Breast epithelium (tissue), 4 donors: ENCODE measurements at regions not wholly inside any gene's neighbourhood (a gene's known extent, or its start where the extent isn't known, plus 50 kb on each side); places are given as distances from the start of the nearest gene placed in this dataset.

Experiments used
- DNase-seq, 2 donors: peaks; one replicate each; pipeline ENCODE4 v3.0.0-alpha.2; 2019; ENCODE audit warnings: low spot score in 2 of 2
- H3K27ac ChIP-seq, 2 donors: fragments of 200-600 bp; sonication (generic) in 1 of 2; one replicate each; pipeline ENCODE4 v1.5.1; 2016 to 2019; ENCODE audit warnings: mild to moderate bottlenecking in 1 of 2
- H3K27me3 ChIP-seq, 2 donors: fragments of 200-600 bp; sonication (generic) in 1 of 2; one replicate each; pipeline versions ENCODE4 v1.5.1 to v1.6.0; 2017 to 2019; ENCODE audit warnings: control low read depth in 1 of 2, mild to moderate bottlenecking in 1 of 2
- H3K36me3 ChIP-seq: fragments of 200-600 bp; one replicate; pipeline ENCODE4 v1.5.1; 2019
- H3K4me1 ChIP-seq, 2 donors: fragments of 200-600 bp; sonication (generic); one replicate each; pipeline ENCODE4 v1.5.1; 2016 to 2019; ENCODE audit warnings: control low read depth in 1 of 2
- H3K4me3 ChIP-seq, 3 donors: fragments of 200-600 bp; sonication (generic); 1 replicate in 2 of 3; 2 replicates in 1 of 3; pipeline ENCODE4 v1.5.1; 2016 to 2019; ENCODE audit warnings: mild to moderate bottlenecking in 3 of 3, moderate library complexity in 2 of 3
- H3K9me3 ChIP-seq, 2 donors: fragments of 200-600 bp; sonication (generic) in 1 of 2; one replicate each; pipeline ENCODE4 v1.5.1; 2016 to 2019; ENCODE audit warnings: control low read depth in 1 of 2
- POLR2A ChIP-seq: fragments of 450-650 bp; IDR thresholded peaks from one replicate; pipeline ENCODE4 v1.6.1; 2016; ENCODE audit warnings: antibody characterized with exemption, mild to moderate bottlenecking, moderate library complexity
- POLR2AphosphoS5 ChIP-seq, 3 donors: sonication (generic); formaldehyde crosslinking; IDR thresholded peaks; one replicate each; pipeline ENCODE4 v1.6.1; 2017; ENCODE audit warnings: antibody characterized with exemption in 3 of 3
- intact Hi-C: fragments of 100-400 bp; cut with DNase I; formaldehyde crosslinking; loops from one replicate; pipeline ENCODE4 v1.15.1; 2023; ENCODE audit warnings: low total_unique reads
- TF ChIP-seq, protein P1 (sequence below), 3 donors: fragments of 450-650 bp; IDR thresholded peaks; one replicate each; pipeline ENCODE4 v1.5.1; 2016 to 2017; ENCODE audit warnings: antibody characterized with exemption in 3 of 3, mild to moderate bottlenecking in 3 of 3, moderate library complexity in 3 of 3

GRCh38 chr1:37310064-37310463, 164.3 kb upstream of the ZC3H12A start:
- Histone ChIP-seq H3K27ac (no peak overlapping the region), H3K27me3 (peaks cover 0 to 10% of the 10 kb centered on the region in 2 donors), H3K36me3 (no peaks in the 10 kb centered on the region), H3K4me1 (peaks cover 0 to 6% of the 10 kb centered on the region in 2 donors), H3K9me3 (no peaks in the 10 kb centered on the region), H3K4me3 (no peak overlapping the region)
- TF ChIP-seq, protein P1, sequence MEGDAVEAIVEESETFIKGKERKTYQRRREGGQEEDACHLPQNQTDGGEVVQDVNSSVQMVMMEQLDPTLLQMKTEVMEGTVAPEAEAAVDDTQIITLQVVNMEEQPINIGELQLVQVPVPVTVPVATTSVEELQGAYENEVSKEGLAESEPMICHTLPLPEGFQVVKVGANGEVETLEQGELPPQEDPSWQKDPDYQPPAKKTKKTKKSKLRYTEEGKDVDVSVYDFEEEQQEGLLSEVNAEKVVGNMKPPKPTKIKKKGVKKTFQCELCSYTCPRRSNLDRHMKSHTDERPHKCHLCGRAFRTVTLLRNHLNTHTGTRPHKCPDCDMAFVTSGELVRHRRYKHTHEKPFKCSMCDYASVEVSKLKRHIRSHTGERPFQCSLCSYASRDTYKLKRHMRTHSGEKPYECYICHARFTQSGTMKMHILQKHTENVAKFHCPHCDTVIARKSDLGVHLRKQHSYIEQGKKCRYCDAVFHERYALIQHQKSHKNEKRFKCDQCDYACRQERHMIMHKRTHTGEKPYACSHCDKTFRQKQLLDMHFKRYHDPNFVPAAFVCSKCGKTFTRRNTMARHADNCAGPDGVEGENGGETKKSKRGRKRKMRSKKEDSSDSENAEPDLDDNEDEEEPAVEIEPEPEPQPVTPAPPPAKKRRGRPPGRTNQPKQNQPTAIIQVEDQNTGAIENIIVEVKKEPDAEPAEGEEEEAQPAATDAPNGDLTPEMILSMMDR (IDR thresholded peaks at IDR 0.05): no peak
- TF ChIP-seq POLR2AphosphoS5 (IDR thresholded peaks at IDR 0.05) (no peak), POLR2A (no peak)
- DNase-seq: no peak
- intact Hi-C loops: no loop called here

DNA sequence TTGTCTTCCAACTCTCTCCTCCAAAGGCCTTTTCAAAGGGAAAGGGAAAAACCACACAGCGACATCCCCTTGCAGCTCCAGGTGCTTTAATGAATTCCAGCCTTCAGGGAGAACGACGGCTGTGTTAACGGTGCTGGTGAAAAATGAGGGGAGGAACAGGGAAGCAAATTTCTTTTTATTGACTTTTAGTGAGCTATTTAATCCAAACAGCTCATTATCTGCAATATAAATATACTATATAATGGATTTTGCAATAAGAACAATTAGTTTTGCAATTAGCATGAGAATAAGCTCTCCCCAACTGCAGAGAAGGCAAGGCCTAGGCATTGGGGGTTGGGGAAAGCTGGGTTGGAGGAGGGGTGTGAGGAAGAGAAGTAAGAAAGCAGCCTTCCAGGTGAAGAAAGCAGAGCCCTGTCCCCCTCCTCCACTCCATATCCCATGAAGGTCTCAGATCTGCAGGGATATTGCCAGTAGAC, 159.0 kb upstream of the ZC3H12A start:
- no peak for DNase-seq
- Histone ChIP-seq H3K27ac (no peak overlapping the region), H3K4me3 (no peak overlapping the region), H3K36me3 (no peaks in the 10 kb centered on the region), H3K27me3 (peaks cover 0 to 44% of the 10 kb centered on the region in 2 donors), H3K4me1 (no peaks in the 10 kb centered on the region), H3K9me3 (no peaks in the 10 kb centered on the region)
- TF ChIP-seq POLR2A: no peak
- no peak for TF ChIP-seq POLR2AphosphoS5 (IDR thresholded peaks at IDR 0.05)
- TF ChIP-seq, protein P1 (IDR thresholded peaks at IDR 0.05): no peak
- intact Hi-C loops: no loop called here

DNA sequence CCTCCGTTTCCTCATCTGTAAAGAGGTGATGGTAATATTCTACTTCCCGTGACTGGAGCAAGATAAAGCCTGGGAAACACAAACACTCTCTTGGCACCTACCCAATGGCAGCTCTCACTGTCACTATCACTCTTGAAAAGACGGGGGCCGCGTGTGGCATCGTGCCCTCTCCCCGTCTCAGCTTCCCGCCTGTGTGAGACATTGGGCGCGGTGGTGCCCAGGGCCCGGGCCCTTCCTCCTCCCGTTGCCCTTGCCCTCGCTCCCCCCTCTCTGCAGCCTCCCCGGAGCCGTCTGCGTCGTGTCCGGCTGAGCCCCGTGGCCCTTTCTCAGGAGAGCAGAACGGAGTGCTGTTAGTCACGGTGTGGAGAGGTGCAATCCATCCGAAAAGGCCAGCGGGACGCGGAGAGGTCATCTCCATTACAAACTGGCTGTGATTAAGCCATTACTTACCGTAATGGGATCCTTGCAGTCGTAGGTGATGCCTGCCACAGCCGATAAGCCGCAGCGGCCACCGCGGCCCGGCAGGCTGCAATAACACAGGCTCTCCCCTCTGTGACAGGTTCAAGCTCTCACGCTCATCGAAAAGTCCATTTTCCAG, 156.4 kb upstream of the ZC3H12A start:
- intact Hi-C loops: no loop called here
- no peaks in the 10 kb centered on the region for H3K36me3 ChIP-seq
- TF ChIP-seq POLR2AphosphoS5 (IDR thresholded peaks at IDR 0.05): no peak
- TF ChIP-seq POLR2A: no peak
- TF ChIP-seq, protein P1 (IDR thresholded peaks at IDR 0.05): no peak
- H3K4me3 ChIP-seq: no peak overlapping the region
- no peaks in the 10 kb centered on the region for H3K9me3 ChIP-seq
- no peak for DNase-seq
- no peak overlapping the region for H3K27ac ChIP-seq
- H3K27me3 ChIP-seq: peaks cover 0 to 44% of the 10 kb centered on the region in 2 donors
- no peaks in the 10 kb centered on the region for H3K4me1 ChIP-seq

DNA sequence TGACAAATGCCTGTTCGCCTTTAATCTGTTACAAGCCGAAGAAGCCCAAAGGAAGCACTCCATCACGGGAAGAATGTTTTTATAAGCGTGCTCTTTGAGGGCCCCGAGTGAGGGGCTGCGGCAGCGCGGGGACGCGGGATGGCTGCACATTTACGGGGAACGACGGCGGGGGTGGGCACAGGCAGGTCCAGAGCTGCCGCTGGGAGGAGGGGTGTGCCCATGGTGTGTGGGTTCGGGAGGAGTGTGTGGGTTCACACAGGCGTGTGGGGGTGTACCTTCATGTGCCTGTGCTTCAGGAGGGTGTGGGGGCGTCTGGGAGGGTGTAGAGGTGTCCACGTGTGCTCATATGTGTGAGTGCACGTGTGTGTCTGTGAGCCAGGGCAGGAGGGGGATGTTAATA, 155.9 kb upstream of the ZC3H12A start:
- Histone ChIP-seq H3K36me3 (no peaks in the 10 kb centered on the region), H3K4me3 (no peak overlapping the region), H3K27ac (no peak overlapping the region), H3K4me1 (no peaks in the 10 kb centered on the region), H3K9me3 (peaks cover 0 to under 1% of the 10 kb centered on the region in 2 donors), H3K27me3 (peaks cover 0 to 39% of the 10 kb centered on the region in 2 donors)
- no peak for DNase-seq
- intact Hi-C loops: no loop called here
- TF ChIP-seq POLR2A: no peak

DNA sequence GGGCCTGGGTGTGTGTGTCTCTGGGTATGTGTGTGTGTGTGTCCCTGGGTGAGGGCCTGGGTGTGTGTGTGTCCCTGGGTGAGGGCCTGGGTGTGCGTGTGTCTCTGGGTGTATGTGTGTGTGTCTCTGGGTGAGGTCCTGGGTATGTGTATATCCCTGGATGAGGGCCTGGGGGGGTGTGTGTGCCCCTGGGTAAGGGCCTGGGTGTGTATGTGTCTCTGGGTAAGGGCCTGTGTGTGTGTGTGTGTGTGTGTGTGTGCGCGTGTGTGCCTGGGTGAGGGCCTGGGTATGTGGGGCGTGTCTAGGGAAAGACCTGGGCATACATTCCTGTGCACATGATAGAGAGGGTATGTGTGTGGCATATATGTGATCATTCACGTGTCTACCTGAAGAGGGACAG, 155.1 kb upstream of the ZC3H12A start:
- Histone ChIP-seq H3K27ac (no peak overlapping the region), H3K4me3 (no peak overlapping the region), H3K36me3 (no peaks in the 10 kb centered on the region), H3K4me1 (no peaks in the 10 kb centered on the region), H3K9me3 (peaks cover 7% of the 10 kb centered on the region in 2 donors), H3K27me3 (peaks cover 0 to 38% of the 10 kb centered on the region in 2 donors)
- intact Hi-C loops: no loop called here
- TF ChIP-seq POLR2AphosphoS5 (IDR thresholded peaks at IDR 0.05) (no peak), POLR2A (no peak)
- TF ChIP-seq, protein P1 (IDR thresholded peaks at IDR 0.05): no peak
- no peak for DNase-seq
